ENCODE measurements at regions not wholly inside any gene's neighbourhood (a gene's known extent, or its start where the extent isn't known, plus 50 kb on each side); places are given as distances from the start of the nearest gene placed in this dataset.
"Not testable (repeated sequence)": the region's sequence is repeated elsewhere in the genome, so short reads cannot be mapped to it uniquely, and the experiment has no call there.

DNA sequence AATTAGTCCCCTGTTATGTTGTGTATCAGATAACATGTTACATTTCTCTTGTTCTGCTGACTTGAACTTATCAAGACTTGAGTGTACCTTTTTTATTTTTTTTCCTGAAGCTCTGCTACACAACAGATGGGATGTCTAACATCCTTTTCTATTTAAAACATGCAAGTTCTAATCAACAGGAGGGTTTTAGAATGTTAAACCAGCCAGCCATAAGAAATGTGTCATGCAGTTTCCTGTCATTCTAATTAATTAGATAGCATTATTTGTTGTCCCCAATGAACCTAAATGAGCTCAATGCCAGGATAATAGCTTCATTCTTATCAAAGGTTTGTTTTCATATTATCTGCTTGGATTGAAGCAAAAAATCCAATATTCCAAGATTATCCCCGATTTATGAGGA lies 958.2 kb downstream of the PCDH7 start:
- no peak for DNase-seq

DNA sequence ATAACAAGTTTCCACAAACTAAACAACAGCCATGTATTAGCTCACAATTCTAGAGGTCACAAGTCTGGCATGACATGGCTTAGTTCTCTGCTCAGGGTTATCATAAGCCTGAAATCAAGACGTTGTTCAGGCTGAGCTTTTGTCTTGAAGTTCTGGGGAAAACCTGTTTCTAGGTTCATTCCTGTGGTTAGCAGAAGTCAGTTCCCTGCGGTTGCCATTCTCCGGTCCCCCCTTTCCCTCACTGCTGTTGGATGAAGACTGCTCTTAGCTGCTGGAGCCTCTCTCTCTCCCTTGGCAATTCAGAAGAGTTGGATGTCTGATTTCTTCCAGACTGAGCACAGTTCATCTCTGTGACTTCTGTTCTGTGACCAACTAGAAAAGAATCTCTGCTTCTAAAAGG lies 962.6 kb downstream of the PCDH7 start:
- peak; percentile 24 for DNase-seq

DNA sequence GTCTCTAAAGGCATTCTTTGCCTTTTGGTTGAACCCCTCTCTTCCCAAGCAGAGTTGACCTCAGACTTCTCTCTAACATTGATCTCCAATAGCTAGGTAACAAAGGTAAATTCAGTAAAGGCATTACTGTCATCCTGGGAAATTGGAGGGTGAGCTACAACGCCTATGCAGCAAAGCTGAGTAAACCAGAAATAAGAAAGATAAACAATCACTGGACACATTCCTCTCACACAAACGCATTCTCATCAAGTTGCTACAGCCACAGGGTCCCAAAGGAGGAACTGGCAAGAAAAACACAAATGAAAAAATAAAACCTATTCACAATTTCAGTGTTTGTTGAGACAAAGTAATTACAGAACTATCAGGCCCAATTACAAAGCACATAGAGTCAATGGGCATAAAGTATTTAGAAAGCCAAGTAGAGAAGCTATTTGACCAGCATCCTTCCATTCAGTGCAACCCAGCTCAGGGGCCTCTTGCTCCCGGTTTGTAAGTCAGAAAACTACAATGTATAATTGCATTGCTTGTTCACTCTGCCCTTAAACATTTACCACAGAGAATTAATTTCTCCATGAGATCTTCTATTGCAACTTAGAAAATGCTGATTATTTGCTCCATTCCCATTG lies 967.7 kb downstream of the PCDH7 start:
- DNase-seq: no peak

DNA sequence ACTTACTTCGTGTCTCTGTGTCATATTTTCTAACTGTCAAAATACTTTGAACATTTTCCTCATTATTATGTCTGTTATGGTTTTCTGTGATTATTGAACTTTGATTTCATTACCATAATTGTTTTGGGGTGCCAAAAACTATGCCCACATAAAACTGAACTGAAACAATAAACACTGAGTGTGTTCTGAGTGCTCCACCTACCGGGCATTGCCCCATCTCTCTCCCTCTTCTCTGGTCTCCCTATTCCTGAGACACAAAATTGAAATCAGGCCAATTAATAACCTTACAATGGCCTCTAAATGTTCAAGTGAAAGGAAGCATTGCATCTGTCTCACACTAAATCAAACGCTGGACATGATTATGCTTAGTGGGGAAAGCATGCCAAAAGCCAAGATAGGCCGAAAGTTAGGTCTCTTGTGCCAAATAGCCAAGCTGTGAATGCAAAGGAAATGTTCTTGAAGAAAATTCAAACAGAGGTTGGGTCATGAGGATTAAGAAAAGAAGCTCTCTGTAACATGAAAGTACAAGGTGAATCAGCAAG lies 972.3 kb downstream of the PCDH7 start:
- DNase-seq: no peak

DNA sequence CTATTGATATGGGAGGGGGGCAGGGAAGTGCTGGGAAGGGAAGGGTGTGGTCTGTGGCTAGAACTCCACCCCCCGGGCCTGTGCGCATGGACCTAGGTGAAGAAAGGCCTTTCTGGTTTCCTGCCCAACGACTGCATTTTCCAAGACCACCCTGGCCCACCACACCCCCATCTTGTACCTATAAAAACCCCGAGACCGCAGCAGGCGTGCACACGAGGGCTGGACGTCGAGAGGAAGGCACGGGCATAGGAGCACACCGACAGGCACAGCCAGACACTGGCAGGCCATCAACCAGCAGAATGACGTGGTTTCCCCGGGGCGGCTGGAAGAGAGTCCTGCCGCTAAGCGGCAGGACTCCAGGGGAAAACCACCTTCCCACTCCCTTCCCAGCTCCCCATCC lies 981.1 kb downstream of the PCDH7 start:
- DNase-seq: no peak

DNA sequence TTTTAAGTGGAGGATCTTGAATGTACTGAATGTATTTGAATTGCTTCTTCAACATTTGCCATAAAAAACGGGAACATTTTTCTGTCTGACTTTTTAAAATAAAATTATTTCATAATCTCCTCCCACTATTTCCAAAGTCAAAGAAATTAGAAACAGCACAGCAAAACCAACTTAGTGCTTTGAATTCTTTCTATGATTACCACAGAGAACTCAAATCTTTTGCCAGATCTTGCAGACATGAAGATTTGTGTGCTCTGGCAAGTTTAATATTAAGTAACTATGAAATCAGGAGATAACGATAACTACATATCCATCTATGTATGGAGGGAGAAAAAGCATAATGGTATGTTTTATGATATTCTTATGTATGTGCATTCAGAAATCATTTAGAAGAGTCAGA lies 982.2 kb downstream of the PCDH7 start:
- peak; percentile 45 for DNase-seq

DNA sequence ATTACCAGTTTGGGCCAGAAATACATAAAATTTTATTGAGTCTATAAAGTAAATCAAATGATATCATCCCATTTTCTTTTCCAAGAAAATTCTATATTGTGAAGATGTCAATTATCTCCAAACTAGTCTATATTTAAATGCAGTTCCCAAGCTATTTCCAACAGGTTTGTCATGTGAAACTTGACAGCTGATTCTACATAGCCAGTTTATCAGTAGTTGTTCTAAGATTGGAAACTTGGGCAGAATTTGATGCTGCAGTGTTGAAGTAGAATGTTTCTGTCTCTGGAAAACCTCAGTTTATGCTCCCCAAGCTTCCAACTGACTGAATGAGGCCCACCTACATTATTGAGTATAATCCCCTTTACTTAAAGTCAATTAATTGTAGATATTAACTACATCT lies 994.1 kb downstream of the PCDH7 start:
- DNase-seq: no peak

DNA sequence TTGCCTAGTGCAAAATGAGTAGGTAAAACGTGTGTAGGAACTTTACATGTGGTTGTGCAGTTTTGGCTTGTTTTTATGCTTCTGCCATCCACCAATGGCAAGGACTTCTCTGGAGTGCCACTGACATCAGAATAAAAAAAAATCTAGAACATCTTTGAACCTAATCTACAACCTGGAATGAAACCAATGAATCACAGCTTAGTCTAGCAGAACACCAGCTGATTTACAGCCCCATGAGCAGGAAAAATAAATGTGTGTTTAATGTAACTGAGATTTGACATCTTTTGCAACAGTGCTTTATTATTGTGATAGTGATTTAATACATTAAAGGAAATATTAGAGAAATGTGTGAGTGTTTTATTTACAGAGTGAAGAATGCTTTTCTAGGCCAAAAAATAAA lies 995.1 kb downstream of the PCDH7 start:
- DNase-seq: no peak

DNA sequence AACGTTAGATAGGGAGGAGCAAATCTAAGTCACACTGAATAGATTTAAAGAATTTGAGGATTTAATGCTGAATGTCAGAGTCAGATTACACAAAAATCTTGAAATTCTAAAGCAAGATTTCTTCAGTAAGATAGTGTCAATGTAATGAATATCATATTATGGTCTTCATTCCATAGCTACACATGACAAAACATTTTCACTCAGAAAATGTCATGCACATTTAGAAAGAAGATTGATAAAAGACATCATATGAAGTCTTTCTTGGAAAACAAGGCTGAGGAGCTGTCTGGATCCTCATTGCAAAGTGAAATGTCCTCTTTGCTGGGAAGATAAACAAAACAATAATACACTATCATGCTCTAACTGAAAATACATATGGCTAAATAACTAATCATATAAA lies 1006.9 kb downstream of the PCDH7 start:
- DNase-seq: no peak

DNA sequence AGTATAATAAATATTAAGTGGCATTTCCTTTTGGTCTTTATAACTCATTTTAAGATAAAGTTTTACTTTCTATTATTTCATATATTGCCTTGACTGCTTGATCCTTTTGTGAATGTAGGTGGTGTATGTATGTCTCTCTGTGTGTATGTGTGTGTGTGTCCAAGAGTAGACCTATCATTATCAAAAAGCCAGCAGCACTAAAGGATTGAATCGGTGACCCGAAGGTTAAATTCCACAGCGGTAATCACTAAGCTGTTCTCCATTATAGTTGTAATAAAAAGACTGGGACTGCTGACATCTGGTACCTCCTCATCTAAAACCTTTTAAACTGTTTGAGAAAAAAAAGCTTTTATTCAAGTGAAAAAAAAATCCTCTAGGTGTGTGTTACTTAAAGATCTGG lies 1014.8 kb downstream of the PCDH7 start:
- DNase-seq: no peak

DNA sequence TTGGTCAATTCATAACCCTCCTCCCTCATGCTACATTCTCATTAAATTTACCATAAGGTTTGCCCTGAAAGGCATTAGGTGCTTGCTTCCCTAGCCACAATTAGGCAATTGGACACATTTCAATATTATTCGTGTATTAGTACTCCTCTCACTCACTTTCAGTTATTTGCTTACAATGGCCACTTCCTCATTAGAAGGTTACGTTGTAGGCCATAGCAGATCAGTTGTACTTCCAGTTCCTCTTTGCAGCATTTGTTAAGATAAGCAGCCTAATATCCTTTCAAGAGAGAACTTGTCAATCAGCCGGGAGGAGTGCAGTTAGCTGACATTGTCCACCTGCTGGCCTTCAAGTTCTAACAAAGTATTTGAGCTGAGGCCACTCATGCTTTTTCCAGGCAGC lies 1017.2 kb downstream of the PCDH7 start:
- no peak for DNase-seq

DNA sequence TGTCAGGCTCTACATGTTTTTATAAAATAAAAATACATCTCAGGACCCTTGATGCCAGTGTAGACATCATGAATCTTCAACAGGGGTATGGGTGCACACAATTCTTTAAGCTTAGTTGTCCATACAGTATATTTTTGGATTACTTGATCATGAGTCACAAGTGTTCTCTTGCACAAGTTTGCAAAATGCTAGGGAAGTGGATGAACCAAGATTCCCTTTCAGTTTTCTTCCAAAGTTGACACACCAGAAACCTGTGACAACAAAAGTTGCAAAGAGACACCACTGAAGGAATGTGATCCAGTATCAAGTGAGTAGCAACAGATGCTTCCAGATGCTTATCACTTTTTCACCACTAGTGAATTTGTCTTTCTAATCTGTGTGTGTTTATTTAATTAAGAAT lies 1021.2 kb downstream of the PCDH7 start:
- peak; percentile 5 for DNase-seq

DNA sequence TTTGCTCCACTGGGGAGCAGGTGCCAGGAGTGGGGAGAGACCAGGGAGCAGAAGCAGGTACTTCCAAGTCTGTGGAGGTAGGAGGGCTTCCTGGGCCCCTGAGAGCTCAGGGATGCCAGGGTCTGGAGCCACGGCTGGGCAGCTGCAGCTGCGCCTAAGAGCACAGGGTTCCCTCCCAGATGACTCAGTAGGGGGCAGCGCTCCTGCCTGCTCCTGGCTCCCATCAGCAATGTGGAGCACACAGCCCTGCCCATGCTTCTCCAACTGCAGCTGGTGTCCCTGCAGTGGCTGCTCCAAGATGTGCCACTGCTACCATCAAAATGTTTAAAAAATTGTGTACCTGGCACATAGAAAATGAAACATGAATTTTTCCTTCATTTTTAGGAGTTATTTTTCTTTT lies 1028.2 kb downstream of the PCDH7 start:
- no peak for DNase-seq

DNA sequence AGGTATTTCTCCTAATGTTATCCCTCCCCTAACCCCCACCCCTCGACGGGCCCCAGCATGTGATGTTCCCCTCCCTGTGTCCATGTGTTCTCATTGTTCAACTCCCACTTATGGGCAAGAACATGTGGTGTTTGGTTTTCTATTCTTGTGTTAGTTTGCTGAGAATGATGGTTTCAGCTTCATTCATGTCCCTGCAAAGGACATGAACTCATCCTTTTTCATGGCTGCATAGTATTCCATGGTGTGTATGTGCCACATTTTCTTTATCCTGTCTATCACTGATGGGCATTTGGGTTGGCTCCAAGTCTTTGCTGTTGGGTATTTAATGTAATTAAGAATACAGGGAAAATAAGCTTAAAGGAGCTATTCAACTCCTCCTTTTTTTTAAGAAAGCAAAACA lies 1030.4 kb downstream of the PCDH7 start:
- DNase-seq: not testable (repeated sequence)

DNA sequence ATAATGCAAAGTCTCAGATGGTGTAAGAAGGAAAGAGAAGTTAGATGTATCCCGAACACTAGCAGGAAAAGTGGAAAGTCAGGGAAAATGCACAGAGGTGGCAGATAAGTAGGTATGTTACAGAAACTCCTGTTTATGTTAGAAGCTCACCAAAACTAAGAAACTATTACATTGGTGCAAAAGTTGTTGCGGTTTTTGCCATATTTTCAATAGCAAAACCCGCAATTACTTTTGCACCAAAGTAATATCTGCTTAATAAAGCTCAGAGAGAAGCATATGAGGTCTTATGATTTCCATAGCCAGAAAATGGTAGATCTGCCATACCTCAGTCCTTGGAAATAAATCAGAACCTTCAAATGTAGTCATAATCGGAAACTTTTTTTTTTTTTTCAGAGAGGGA lies 1035.6 kb downstream of the PCDH7 start:
- no peak for DNase-seq

DNA sequence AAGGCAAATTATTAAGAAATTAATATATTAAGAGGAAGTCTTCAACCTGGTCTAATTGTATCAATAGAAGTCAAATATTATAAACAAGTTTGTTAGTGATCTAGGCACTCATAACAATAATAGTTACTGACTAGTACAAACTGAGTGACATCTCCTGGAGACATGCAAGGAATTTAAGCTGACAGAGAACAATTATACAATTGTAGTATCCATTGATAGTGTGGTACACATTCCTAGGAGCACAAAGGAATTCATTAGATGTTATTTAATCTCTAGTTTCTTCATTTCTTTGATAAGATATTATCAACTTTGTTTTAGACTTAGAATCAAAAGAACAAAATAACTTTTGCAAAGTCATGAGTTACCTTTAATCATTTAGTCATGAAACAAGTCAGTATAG lies 1048.6 kb downstream of the PCDH7 start:
- no peak for DNase-seq

DNA sequence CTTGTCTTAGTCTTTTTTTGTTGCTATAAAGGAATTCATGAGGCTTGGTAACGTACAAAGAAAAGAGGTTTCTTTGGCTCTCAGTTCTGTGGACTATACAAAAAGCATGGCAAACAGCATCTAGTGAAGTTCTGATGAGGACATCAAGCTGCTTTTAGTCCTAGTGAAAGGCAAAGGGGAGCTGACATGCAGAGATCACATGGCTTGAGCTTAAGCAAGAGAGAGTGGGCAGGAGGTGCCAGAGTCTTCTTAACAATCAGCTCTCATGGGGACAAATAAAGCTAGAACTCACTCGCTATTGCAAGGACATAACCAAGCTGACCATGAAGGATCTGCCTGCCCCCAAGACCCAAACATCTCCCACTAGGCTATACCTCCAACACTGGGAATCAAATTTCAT lies 1063.1 kb downstream of the PCDH7 start:
- DNase-seq: no peak

DNA sequence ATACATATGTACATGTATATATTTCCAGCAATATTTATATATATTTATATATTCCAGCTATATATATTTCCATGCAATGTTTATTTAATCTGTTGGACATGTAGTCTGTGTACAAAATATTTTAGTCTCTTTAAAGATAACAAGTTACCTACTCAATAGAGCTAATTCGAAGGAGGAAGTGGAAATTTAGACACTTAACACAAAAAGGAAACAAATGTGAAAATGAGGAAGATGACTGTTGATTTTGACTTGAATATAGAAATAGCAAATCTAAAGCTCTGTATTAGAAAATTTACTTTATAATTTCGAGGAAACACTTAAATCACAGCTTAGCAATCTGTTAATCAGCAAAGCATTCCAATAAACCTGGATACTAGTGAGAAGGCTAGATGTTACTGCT lies 1064.4 kb downstream of the PCDH7 start:
- no peak for DNase-seq

DNA sequence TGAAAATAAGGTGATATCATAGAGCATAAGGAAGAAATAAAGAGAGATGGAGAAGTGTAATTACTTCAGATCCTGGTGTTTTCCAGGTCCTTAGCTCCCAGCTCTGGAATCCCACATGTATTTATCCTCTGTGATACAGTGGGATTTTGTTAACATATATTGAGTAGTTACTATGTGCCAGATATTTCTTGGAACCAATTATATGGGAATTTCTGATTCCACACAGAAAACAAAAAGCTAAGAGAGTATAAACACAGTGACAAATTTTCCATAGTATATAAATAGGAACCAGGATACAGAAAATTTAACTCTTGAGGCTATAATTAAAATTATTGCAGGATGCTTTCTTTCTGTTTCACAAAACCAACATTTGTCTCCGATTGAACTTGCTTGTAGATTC lies 1067.5 kb downstream of the PCDH7 start:
- DNase-seq: no peak

DNA sequence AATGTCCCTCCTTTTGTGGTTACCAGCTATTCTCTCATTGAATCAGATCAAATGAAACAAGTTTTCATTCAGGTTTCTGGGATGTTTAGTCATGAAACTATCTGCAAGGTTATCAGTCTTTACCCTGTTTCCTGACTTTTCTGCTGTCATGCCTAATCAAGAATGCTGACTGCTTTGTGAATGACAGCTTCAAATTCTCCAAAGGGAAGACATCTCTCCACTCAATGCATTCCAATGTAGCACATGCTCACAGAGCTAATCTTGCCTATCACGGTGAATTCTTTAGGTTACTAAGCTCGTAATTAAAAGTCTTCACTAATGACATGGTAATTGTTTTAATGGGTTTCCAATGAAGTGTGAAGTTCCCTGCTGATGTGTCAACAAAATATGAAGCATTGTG lies 1068.5 kb downstream of the PCDH7 start:
- DNase-seq: no peak

DNA sequence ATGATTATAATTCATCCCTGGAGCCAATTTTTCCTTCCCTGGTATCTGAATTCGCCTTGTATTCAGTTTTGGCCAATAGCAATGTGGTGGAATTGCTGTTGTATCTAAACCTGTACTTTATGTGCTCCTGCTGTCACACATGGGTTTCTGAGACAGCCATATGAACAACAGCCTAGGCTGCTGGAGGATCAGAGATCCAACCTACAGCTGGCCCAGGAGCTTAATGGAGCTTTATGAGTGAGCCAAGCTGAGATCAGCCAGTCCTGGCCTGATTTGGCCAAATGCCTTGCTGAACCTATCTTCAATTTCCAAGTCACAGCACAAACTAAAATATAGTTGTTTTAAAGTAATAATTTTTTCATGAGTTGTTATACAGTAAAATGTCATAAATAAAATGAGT lies 1071.5 kb downstream of the PCDH7 start:
- DNase-seq: no peak

DNA sequence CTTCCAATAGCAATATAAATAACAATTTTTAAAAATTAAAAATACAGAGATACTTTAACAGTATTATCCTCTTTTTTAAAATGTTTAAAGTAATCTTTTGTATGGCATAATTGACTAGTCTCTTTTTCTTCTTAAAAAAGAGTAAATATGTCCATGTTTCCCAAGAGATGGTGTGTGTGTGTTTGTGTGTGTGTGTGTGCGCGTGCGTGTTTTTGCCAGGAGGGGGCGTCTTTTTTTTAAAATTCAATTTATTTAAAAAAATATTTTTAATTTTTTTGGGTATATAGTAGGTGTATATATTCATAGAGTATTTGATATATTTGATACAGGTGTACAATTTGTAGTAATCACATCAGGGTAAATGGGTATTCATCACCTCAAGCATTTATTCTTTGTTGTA lies 1073.7 kb downstream of the PCDH7 start:
- DNase-seq: no peak

DNA sequence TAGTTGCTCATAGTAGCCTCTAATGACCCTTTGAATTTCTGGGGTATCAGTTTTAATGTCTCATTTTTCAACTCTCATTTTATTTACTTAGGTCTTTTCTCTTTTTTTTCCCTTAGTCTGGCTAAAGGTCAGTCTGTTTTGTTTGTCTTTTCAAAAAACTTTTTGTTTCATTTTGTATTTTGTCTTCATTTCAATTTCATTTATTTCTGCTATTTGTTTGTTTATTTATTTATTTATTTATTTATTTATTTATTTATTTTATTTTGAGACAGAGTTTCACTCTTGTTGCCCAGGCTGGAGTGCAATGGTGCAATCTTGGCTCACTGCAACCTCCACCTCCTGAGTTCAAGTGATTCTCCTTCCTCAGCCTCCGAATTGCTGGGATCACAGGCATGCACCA lies 1076.9 kb downstream of the PCDH7 start:
- not testable (repeated sequence) for DNase-seq

DNA sequence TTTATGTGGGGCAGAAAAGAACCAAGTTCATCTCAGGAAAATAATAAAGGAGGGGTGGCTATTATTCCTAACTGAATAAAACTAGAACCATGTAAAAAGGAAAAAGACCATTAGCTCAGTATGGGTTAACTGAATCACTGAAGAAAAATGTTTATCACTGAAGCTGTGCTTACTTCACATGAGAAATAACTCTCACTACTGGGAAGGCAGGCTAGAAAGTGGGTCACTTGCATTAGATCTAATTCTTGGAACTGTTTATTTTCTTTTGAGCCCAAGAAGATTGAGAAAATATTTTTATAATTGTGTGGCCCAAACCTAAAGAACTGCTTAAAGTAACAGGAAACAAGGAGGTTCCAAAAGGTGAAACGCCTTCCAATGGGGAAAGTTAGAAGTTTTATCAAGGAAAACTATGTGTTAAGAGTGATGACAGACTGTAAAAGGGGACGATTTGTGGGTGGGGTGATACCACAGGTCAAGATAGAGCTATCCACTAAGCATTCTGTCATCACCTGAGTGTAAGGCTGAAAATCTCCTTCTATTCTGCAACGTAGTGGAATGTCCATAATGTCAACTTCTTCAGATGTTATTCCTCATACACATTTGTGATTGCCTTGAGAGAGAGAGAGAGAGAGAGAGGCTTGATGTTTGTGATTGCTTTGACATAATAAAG lies 1083.5 kb downstream of the PCDH7 start:
- peak; percentile 53 for DNase-seq

DNA sequence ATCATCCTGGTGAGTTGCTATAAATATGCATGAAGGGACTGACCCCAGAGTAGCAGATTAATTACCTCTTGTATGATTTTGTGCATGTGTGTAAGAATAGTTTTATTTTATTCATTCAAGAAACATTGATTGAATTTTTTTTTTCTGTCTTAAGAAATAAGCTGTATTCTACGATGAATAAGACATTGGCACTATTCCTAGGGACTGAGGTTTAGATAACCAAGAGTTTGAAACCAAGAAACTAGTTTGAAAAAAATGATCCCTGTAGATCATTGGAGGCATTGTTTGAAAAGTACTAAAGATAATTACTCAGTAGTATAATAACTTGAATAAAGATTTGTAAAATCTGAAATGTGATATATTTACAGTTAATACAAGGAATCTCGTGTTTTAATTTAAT lies 1086.9 kb downstream of the PCDH7 start:
- DNase-seq: peak; percentile 56
